Femur (tissue), 1 donor: ENCODE measurements at regions not wholly inside any gene's neighbourhood (a gene's known extent, or its start where the extent isn't known, plus 50 kb on each side); places are given as distances from the start of the nearest gene placed in this dataset.

Source experiments
- DNase-seq: peaks from one replicate; pipeline ENCODE4 v3.0.0-alpha.2; 2017

GRCh38 chr10:126851414-126852108 lies 53.7 kb upstream of the DOCK1 start:
- DNase-seq, result no peak

GRCh38 chr10:126854726-126855495 lies 50.3 kb upstream of the DOCK1 start:
- no peak for DNase-seq
